Vagina (tissue), 2 donors: ENCODE measurements at regions not wholly inside any gene's neighbourhood (a gene's known extent, or its start where the extent isn't known, plus 50 kb on each side); places are given as distances from the start of the nearest gene placed in this dataset.

Source experiments
- CTCF ChIP-seq, 3 experiments: fragments of 450-650 bp in 2 of 3; fragments of 200-600 bp in 1 of 3; sonication (generic) in 1 of 3; IDR thresholded peaks; one replicate each; pipeline ENCODE4 v1.5.1; 2017 to 2019; ENCODE audit warnings: antibody characterized with exemption in 3 of 3, mild to moderate bottlenecking in 2 of 3, moderate library complexity in 2 of 3
- POLR2A ChIP-seq, 2 donors: fragments of 450-650 bp; IDR thresholded peaks; one replicate each; pipeline ENCODE4 v1.6.1; 2017; ENCODE audit warnings: antibody characterized with exemption in 2 of 2, mild to moderate bottlenecking in 2 of 2, moderate library complexity in 2 of 2
- POLR2AphosphoS5 ChIP-seq, 2 donors: sonication (generic); formaldehyde crosslinking; IDR thresholded peaks; one replicate each; pipeline ENCODE4 v1.9.0; 2017; ENCODE audit warnings: antibody characterized with exemption in 2 of 2, mild to moderate bottlenecking in 2 of 2, low read depth in 1 of 2; ENCODE audit not compliant: insufficient read depth in 1 of 2

- peak in 2 of 3 experiments; percentile 23 to 38 for TF ChIP-seq CTCF (IDR thresholded peaks at IDR 0.05)
- TF ChIP-seq POLR2A (IDR thresholded peaks at IDR 0.05), result no peak
- no peak for TF ChIP-seq POLR2AphosphoS5 (IDR thresholded peaks at IDR 0.05; ENCODE audit: insufficient read depth in 1 of 2, low read depth in 1 of 2)
Measured at GRCh38 chr5:163347671-163348070, 89.7 kb upstream of the CCNG1 start.
